NCI-H345 treated with DMSO at 0.1 percent for 48 hours (cell line): ENCODE measurements at regions not wholly inside any gene's neighbourhood (a gene's known extent, or its start where the extent isn't known, plus 50 kb on each side); places are given as distances from the start of the nearest gene placed in this dataset.
"Not testable (repeated sequence)": the region's sequence is repeated elsewhere in the genome, so short reads cannot be mapped to it uniquely, and the experiment has no call there.

Experiments
- DNase-seq: peaks from one replicate; lab custom pipeline; 2025; ENCODE audit not compliant: unreplicated experiment; lab: John Stamatoyannopoulos, UW

GRCh38 chr13:24992946-24993345 is 103.0 kb upstream of the PABPC3 start:
- DNase-seq, result not testable (repeated sequence)

GRCh38 chr13:24995225-24995804 is 100.6 kb upstream of the PABPC3 start:
- DNase-seq, result peak; percentile 58

GRCh38 chr13:24997367-24997967 is 98.5 kb upstream of the PABPC3 start:
- no peak for DNase-seq

GRCh38 chr13:24998433-24998832 is 97.5 kb upstream of the PABPC3 start:
- no peak for DNase-seq

- DNase-seq, result no peak
These were observed 94.3 kb upstream of the PABPC3 start for GRCh38 chr13:25001476-25002206.

GRCh38 chr13:25002311-25002710 is 93.6 kb upstream of the PABPC3 start:
- not testable (repeated sequence) for DNase-seq

- DNase-seq, result not testable (repeated sequence)
These were observed 91.4 kb upstream of the PABPC3 start for GRCh38 chr13:25004489-25004888.

GRCh38 chr13:25005050-25005497 is 90.9 kb upstream of the PABPC3 start:
- DNase-seq, result peak; percentile 11

GRCh38 chr13:25007389-25007788 is 88.5 kb upstream of the PABPC3 start:
- not testable (repeated sequence) for DNase-seq

GRCh38 chr13:25014398-25014973 is 81.5 kb upstream of the PABPC3 start:
- DNase-seq, result not testable (repeated sequence)

GRCh38 chr13:25017176-25017575 is 78.8 kb upstream of the PABPC3 start:
- DNase-seq, result not testable (repeated sequence)

- DNase-seq, result peak; percentile 12
These were observed 77.9 kb upstream of the PABPC3 start for GRCh38 chr13:25017808-25018728.

GRCh38 chr13:25018729-25019115 is 77.2 kb upstream of the PABPC3 start:
- no peak for DNase-seq

GRCh38 chr13:25019741-25020140 is 76.2 kb upstream of the PABPC3 start:
- DNase-seq, result not testable (repeated sequence)

GRCh38 chr13:25024175-25024574 is 71.8 kb upstream of the PABPC3 start:
- no peak for DNase-seq

GRCh38 chr13:25032160-25032559 is 63.8 kb upstream of the PABPC3 start:
- DNase-seq, result no peak

- DNase-seq, result no peak
These were observed 61.8 kb upstream of the PABPC3 start for GRCh38 chr13:25034173-25034572.

GRCh38 chr13:25037057-25037813 is 58.7 kb upstream of the PABPC3 start:
- DNase-seq, result peak; percentile 41

- DNase-seq, result no peak
These were observed 53.6 kb upstream of the PABPC3 start for GRCh38 chr13:25042151-25042865.
